Osteocyte (in vitro differentiated cells): ENCODE measurements at regions not wholly inside any gene's neighbourhood (a gene's known extent, or its start where the extent isn't known, plus 50 kb on each side); places are given as distances from the start of the nearest gene placed in this dataset.

Experiments
- DNase-seq: peaks from one replicate; pipeline ENCODE4 v3.0.0; 2021; ENCODE audit warnings: mixed read lengths; ENCODE audit not compliant: unreplicated experiment; ENCODE audit errors: extremely low spot score
- H3K27ac Mint-ChIP-seq: one replicate; pipeline ENCODE4 v1.8.0; 2021; ENCODE audit warnings: mild to moderate bottlenecking, mixed read lengths; ENCODE audit not compliant: unreplicated experiment
- H3K27me3 Mint-ChIP-seq: one replicate; pipeline ENCODE4 v1.8.0; 2021; ENCODE audit warnings: mixed read lengths; ENCODE audit not compliant: unreplicated experiment
- H3K36me3 Mint-ChIP-seq: one replicate; pipeline ENCODE4 v1.8.0; 2021; ENCODE audit warnings: mixed read lengths; ENCODE audit not compliant: unreplicated experiment
- H3K4me1 Mint-ChIP-seq: one replicate; pipeline ENCODE4 v1.8.0; 2021; ENCODE audit warnings: mixed read lengths; ENCODE audit not compliant: unreplicated experiment
- H3K4me3 Mint-ChIP-seq: one replicate; pipeline ENCODE4 v1.8.0; 2021; ENCODE audit warnings: mild to moderate bottlenecking, moderate library complexity, mixed read lengths; ENCODE audit not compliant: unreplicated experiment
- H3K9me3 Mint-ChIP-seq: one replicate; pipeline ENCODE4 v1.8.0; 2021; ENCODE audit warnings: mixed read lengths; ENCODE audit not compliant: unreplicated experiment
- CTCF ChIP-seq: fragments of 200-600 bp; sonication (generic); IDR thresholded peaks from 2 replicates; pipeline ENCODE4 v1.5.0; 2021; ENCODE audit warnings: antibody characterized with exemption, mild to moderate bottlenecking, moderate library complexity

GRCh38 chr13:74322562-74322961, 188.4 kb upstream of the KLF12 start:
- no peak for TF ChIP-seq CTCF
- no peak overlapping the region for H3K4me3 Mint-ChIP-seq
- no peaks in the 10 kb centered on the region for H3K27me3 Mint-ChIP-seq
- no peaks in the 10 kb centered on the region for H3K36me3 Mint-ChIP-seq
- no peaks in the 10 kb centered on the region for H3K9me3 Mint-ChIP-seq
- DNase-seq: no peak
- H3K27ac Mint-ChIP-seq: no peak overlapping the region
- H3K4me1 Mint-ChIP-seq: peaks cover 17% of the 10 kb centered on the region

- Mint-ChIP-seq H3K27ac (no peak overlapping the region), H3K4me1 (peaks cover 10% of the 10 kb centered on the region), H3K36me3 (no peaks in the 10 kb centered on the region), H3K9me3 (no peaks in the 10 kb centered on the region), H3K27me3 (no peaks in the 10 kb centered on the region), H3K4me3 (no peak overlapping the region)
- TF ChIP-seq CTCF: no peak
- no peak for DNase-seq
Observed at GRCh38 chr13:74320282-74320681, 186.1 kb upstream of the KLF12 start.

DNA sequence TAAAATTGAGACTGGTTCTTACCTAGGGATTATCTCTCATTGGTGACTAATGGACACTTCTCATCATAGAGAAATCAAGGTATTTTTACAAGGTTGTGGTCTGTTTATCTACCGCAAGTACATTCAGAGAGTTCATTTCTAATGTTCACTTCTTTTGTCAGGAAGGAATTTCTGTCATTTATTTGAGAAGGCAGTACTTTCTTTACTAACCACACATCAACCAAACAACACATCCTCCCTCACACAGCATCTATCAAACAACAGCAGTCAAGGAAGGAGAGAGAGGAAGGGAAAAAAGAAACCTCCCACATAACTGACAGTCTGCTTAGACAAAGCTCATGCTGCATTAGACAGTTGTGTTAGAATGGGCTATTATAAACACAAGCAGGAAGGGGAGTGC, 182.3 kb upstream of the KLF12 start:
- no peaks in the 10 kb centered on the region for H3K27me3 Mint-ChIP-seq
- no peaks in the 10 kb centered on the region for H3K9me3 Mint-ChIP-seq
- no peak for TF ChIP-seq CTCF
- no peak overlapping the region for H3K4me3 Mint-ChIP-seq
- no peak for DNase-seq
- H3K4me1 Mint-ChIP-seq: no peaks in the 10 kb centered on the region
- no peaks in the 10 kb centered on the region for H3K36me3 Mint-ChIP-seq
- no peak overlapping the region for H3K27ac Mint-ChIP-seq

DNA sequence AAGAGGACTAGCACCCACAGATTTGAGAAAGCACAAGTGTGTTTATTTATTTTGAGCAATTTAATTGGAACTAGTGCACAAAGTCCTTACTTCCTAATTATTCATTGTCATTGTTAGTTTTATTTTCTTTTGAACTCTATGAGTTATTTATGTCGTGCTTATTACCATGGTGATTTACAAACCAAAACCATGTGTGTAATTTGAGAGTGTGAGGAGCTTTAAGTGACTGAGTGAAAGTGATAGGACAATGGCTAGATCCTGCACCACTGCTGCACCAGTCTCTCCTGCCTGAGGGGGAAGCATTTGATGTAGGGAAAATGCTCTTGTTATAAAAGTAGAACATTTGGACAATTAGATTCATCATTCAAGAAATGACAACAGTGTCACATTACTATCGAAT, 172.3 kb upstream of the KLF12 start:
- Mint-ChIP-seq H3K27ac (peak overlapping the region; percentile 56), H3K4me1 (peaks cover 13% of the 10 kb centered on the region), H3K27me3 (no peaks in the 10 kb centered on the region), H3K36me3 (no peaks in the 10 kb centered on the region), H3K9me3 (no peaks in the 10 kb centered on the region), H3K4me3 (no peak overlapping the region)
- DNase-seq: no peak
- TF ChIP-seq CTCF: peak; percentile 34

DNA sequence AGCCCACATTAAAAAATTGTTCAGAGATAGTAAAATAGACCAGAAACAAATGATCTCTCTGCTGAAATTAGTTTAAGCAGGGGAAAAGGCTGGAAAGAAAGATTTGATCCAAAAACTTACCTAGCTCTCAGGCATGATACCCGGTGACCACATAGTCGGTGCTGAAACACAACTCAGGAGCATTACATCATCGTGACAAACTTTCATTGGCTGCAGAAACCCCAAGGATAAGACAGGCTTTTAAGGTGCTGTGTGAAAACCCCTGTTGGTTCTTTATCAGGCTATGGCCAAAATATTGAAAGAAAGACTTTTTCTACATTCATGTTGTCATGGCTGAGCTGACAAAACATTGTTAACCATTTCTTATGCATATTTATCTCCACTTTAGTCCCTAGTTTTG, 171.7 kb upstream of the KLF12 start:
- Mint-ChIP-seq H3K27me3 (no peaks in the 10 kb centered on the region), H3K36me3 (no peaks in the 10 kb centered on the region), H3K9me3 (no peaks in the 10 kb centered on the region), H3K4me1 (peaks cover 19% of the 10 kb centered on the region), H3K27ac (peak overlapping the region; percentile 56), H3K4me3 (no peak overlapping the region)
- DNase-seq: no peak
- TF ChIP-seq CTCF: no peak
